CD14-positive monocyte (primary cell): ENCODE measurements at regions not wholly inside any gene's neighbourhood (a gene's known extent, or its start where the extent isn't known, plus 50 kb on each side); places are given as distances from the start of the nearest gene placed in this dataset.

ENCODE experiments used
- DNase-seq, 3 donors: peaks; one replicate each; pipeline ENCODE4 v3.0.0-alpha.2; 2011 to 2022
- H2AFZ ChIP-seq: 2 replicates; pipeline ENCODE4 v1.6.0; 2012; ENCODE audit warnings: mild to moderate bottlenecking, low read depth, low read length, inconsistent platforms; ENCODE audit not compliant: insufficient read depth, poor library complexity, severe bottlenecking
- H3K27ac ChIP-seq, 2 donors: 1 replicate in 1 of 2; 2 replicates in 1 of 2; pipeline ENCODE4 v1.5.1; 2012 to 2013; ENCODE audit warnings: low read length in 2 of 2, control low read depth in 1 of 2, inconsistent platforms in 1 of 2, low read depth in 1 of 2, mild to moderate bottlenecking in 1 of 2
- H3K27me3 ChIP-seq, 2 donors: one replicate each; pipeline versions ENCODE4 v1.6.0 to v1.6.1; 2011 to 2013; ENCODE audit warnings: low read length in 2 of 2; ENCODE audit not compliant: control insufficient read depth in 2 of 2, insufficient read depth in 2 of 2
- H3K36me3 ChIP-seq, 2 donors: replicated peaks in 1 of 2; 1 replicate in 1 of 2; 2 replicates in 1 of 2; pipeline versions ENCODE4 v1.5.1 to v1.6.1; 2012 to 2013; ENCODE audit warnings: low read length in 2 of 2, control low read depth in 1 of 2, inconsistent platforms in 1 of 2, mild to moderate bottlenecking in 1 of 2; ENCODE audit not compliant: insufficient read depth in 2 of 2, control insufficient read depth in 1 of 2
- H3K4me1 ChIP-seq, 2 donors: 1 replicate in 1 of 2; 2 replicates in 1 of 2; pipeline versions ENCODE4 v1.5.1 to v1.6.1; 2012 to 2013; ENCODE audit warnings: low read length in 2 of 2, control low read depth in 1 of 2, inconsistent platforms in 1 of 2, mild to moderate bottlenecking in 1 of 2, moderate library complexity in 1 of 2; ENCODE audit not compliant: insufficient read depth in 2 of 2, control insufficient read depth in 1 of 2
- H3K4me2 ChIP-seq: replicated peaks from 2 replicates; pipeline ENCODE3; 2012; ENCODE audit warnings: low read length, moderate library complexity, mild to moderate bottlenecking; ENCODE audit not compliant: poor library complexity, severe bottlenecking; ENCODE audit errors: extremely low read depth
- H3K4me3 ChIP-seq, 3 experiments: fragments of 200-600 bp in 1 of 3; sonication (generic) in 1 of 3; replicated peaks in 1 of 3; 1 replicate in 2 of 3; 2 replicates in 1 of 3; pipeline ENCODE4 v1.5.1; 2011 to 2013; ENCODE audit warnings: low read length in 3 of 3, mild to moderate bottlenecking in 3 of 3, control low read depth in 2 of 3, low read depth in 2 of 3, inconsistent platforms in 1 of 3, moderate library complexity in 1 of 3
- H3K79me2 ChIP-seq: 2 replicates; pipeline ENCODE4 v1.6.0; 2012; ENCODE audit warnings: mild to moderate bottlenecking, control low read depth, inconsistent platforms, low read length, moderate library complexity; ENCODE audit not compliant: insufficient read depth
- H3K9ac ChIP-seq: 2 replicates; pipeline ENCODE4 v1.6.0; 2017; ENCODE audit warnings: low read length, mild to moderate bottlenecking; ENCODE audit not compliant: insufficient read depth, poor library complexity, severe bottlenecking
- H3K9me3 ChIP-seq, 2 donors: replicated peaks in 1 of 2; 1 replicate in 1 of 2; 2 replicates in 1 of 2; pipeline versions ENCODE4 v1.5.1 to v1.6.1; 2012 to 2013; ENCODE audit warnings: low read length in 2 of 2, control low read depth in 1 of 2; ENCODE audit not compliant: control insufficient read depth in 1 of 2, insufficient read depth in 1 of 2
- H4K20me1 ChIP-seq: 2 replicates; pipeline ENCODE4 v1.6.0; 2012; ENCODE audit warnings: mild to moderate bottlenecking, low read length, control low read depth, moderate library complexity; ENCODE audit not compliant: insufficient read depth
- H3K27ac Mint-ChIP-seq, 7 donors: one replicate each; pipeline ENCODE4 v1.8.0; 2020; ENCODE audit warnings: mild to moderate bottlenecking in 7 of 7, mixed read lengths in 7 of 7, moderate library complexity in 6 of 7, inconsistent platforms in 2 of 7
- H3K27me3 Mint-ChIP-seq, 3 donors: one replicate each; pipeline ENCODE4 v1.8.0; 2021 to 2022; ENCODE audit warnings: low read depth in 3 of 3, mild to moderate bottlenecking in 3 of 3, mixed read lengths in 3 of 3, moderate library complexity in 3 of 3, inconsistent platforms in 1 of 3
- H3K36me3 Mint-ChIP-seq, 2 donors: one replicate each; pipeline ENCODE4 v1.8.0; 2020; ENCODE audit warnings: mixed read lengths in 2 of 2, inconsistent platforms in 1 of 2, mild to moderate bottlenecking in 1 of 2
- H3K4me1 Mint-ChIP-seq: one replicate; pipeline ENCODE4 v1.8.0; 2020; ENCODE audit warnings: mild to moderate bottlenecking, mixed read lengths
- H3K4me3 Mint-ChIP-seq, 2 donors: one replicate each; pipeline ENCODE4 v1.8.0; 2020; ENCODE audit warnings: mild to moderate bottlenecking in 2 of 2, mixed read lengths in 2 of 2, moderate library complexity in 1 of 2
- H3K9me3 Mint-ChIP-seq, 7 donors: one replicate each; pipeline ENCODE4 v1.8.0; 2020 to 2022; ENCODE audit warnings: mixed read lengths in 7 of 7, mild to moderate bottlenecking in 6 of 7, moderate library complexity in 6 of 7, inconsistent platforms in 2 of 7
- CTCF ChIP-seq: fragments of 200-600 bp; IDR thresholded peaks from one replicate; pipeline ENCODE4 v1.8.0; 2022; ENCODE audit warnings: antibody characterized with exemption, mild to moderate bottlenecking
- WGBS: methylation state at CpG from one replicate; pipeline ENCODE4 v1.1.5; 2013; ENCODE audit warnings: missing lambda C conversion rate; ENCODE audit not compliant: insufficient coverage; 5-methylcytosine and 5-hydroxymethylcytosine counted together
- intact Hi-C, 2 donors: fragments of 100-400 bp; cut with micrococcal nuclease; formaldehyde crosslinking; loops; one replicate each; pipeline versions ENCODE4 v1.15.0 to v1.15.1; 2023

GRCh38 chr9:28583832-28584231 lies 1010.6 kb upstream of the C9orf72 start:
- Histone ChIP-seq H3K9me3 (peaks cover 19 to 20% of the 10 kb centered on the region in 2 donors), H4K20me1 (no peaks in the 10 kb centered on the region), H3K36me3 (no peaks in the 10 kb centered on the region), H2AFZ (no peak overlapping the region), H3K9ac (no peak overlapping the region), H3K79me2 (no peaks in the 10 kb centered on the region), H3K27me3 (no peaks in the 10 kb centered on the region), H3K4me1 (no peaks in the 10 kb centered on the region), H3K4me2 (no peak overlapping the region), H3K4me3 (no peak overlapping the region), H3K27ac (no peak overlapping the region)
- Mint-ChIP-seq H3K9me3 (peaks cover 0 to 15% (median 5%) of the 10 kb centered on the region in 7 donors), H3K4me1 (no peaks in the 10 kb centered on the region), H3K27me3 (no peaks in the 10 kb centered on the region), H3K27ac (no peak overlapping the region), H3K36me3 (no peaks in the 10 kb centered on the region), H3K4me3 (no peak overlapping the region)
- intact Hi-C loops = no loop called here
- WGBS = no CpG with 5 or more reads among the region's 1 CpG
- no peak for DNase-seq
- TF ChIP-seq CTCF = no peak

- H2AFZ ChIP-seq = no peak overlapping the region
- TF ChIP-seq CTCF = no peak
- Mint-ChIP-seq H3K9me3 (peaks cover 0 to 15% (median 5%) of the 10 kb centered on the region in 7 donors), H3K27me3 (no peaks in the 10 kb centered on the region), H3K27ac (no peak overlapping the region), H3K36me3 (no peaks in the 10 kb centered on the region), H3K4me3 (no peak overlapping the region), H3K4me1 (no peaks in the 10 kb centered on the region)
- no peaks in the 10 kb centered on the region for H3K4me1 ChIP-seq
- no peak overlapping the region for H3K4me2 ChIP-seq
- no CpG with 5 or more reads among the region's 2 CpGs for WGBS
- no peaks in the 10 kb centered on the region for H3K79me2 ChIP-seq
- H3K9me3 ChIP-seq = peaks cover 19 to 20% of the 10 kb centered on the region in 2 donors
- H3K27me3 ChIP-seq = no peaks in the 10 kb centered on the region
- H3K36me3 ChIP-seq = no peaks in the 10 kb centered on the region
- no peaks in the 10 kb centered on the region for H4K20me1 ChIP-seq
- H3K4me3 ChIP-seq = no peak overlapping the region
- no peak overlapping the region for H3K9ac ChIP-seq
- intact Hi-C loops = no loop called here
- H3K27ac ChIP-seq = no peak overlapping the region
- DNase-seq = no peak
These were observed 1011.3 kb upstream of the C9orf72 start for GRCh38 chr9:28584542-28584941.
